GM18868 (cell line): ENCODE measurements at regions not wholly inside any gene's neighbourhood (a gene's known extent, or its start where the extent isn't known, plus 50 kb on each side); places are given as distances from the start of the nearest gene placed in this dataset.
"Not testable (repeated sequence)": the region's sequence is repeated elsewhere in the genome, so short reads cannot be mapped to it uniquely, and the experiment has no call there.

Source experiments
- ATAC-seq: cut with Tn5 transposase; IDR thresholded peaks from one replicate; pipeline ENCODE4 v1.9.1; 2021; ENCODE audit warnings: mild to moderate bottlenecking, moderate library complexity; ENCODE audit not compliant: unreplicated experiment

DNA sequence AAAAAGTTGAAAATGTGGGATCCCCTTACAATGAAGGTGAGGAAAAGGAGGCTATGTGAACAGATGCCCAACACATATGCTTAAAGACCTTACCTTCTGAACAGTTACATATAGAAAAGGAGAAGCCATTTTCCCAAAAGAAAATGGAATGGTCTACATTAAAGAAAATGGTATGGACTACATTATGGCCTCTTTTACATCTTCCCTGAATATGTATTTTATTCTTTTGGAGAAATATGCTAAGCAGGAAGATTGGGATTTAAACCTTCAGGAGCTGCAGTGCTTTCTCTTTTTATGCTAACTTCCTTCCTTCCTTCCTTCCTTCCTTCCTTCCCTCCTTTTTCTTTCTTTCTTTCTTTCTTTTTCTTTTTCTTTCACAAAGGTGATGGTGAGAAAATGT, 155.4 kb downstream of the SEC23IP start:
- ATAC-seq = no peak

GRCh38 chr10:120048391-120048790, 155.9 kb downstream of the SEC23IP start:
- no peak for ATAC-seq

- no peak for ATAC-seq
Observed at GRCh38 chr10:120051671-120052070, 159.1 kb downstream of the SEC23IP start.

DNA sequence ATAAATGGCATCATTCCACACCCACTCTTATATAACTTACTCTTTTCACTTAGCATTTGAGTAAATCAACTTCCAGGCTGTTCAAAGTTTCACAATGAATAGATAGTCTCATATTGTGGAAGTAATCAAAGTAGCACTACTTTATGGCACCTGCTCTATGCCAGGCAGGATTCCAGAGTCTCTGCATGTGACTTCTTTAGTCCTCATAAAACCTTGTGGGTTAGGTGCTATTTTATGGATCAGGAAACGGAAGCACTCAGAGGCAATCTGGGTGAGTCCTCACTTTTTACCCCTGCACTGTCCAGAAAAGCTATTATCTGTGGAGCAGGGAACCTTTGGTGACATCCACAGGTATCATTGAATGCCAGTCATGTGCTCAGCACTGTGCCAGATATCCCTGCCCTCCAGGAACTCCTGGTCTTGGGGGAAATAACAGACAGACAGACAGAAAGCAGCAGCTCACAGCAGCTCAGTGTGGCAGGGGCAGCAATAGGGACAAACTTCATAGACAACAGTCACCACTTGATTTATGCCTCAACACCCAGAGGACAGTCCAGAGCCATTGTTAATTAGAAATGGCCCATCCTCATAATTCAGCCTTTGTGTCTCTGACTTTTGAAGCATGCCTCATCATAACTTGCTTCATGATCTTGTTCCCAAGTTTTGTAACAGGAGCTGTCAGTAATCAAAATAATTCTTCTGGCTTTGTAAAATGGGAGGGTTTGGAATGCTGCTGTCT, 160.6 kb downstream of the SEC23IP start:
- no peak for ATAC-seq

DNA sequence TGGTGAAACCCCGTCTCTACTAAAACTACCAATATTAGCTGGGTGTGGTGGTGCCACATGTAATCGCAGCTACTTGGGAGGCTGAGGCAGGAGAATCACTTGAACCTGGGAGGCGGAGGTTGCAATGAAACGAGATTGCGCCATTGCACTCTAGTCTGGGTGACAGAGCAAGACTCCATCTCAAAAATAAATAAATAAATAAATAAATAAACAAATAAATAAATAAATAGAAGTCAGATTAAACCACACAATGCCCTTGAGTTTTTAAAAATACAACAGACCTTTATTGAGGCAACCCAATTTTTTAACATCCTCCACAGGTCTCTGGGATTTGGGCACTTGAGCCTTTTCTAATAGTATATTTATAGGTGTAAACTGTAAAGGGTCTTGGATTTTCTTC, 167.3 kb downstream of the SEC23IP start:
- not testable (repeated sequence) for ATAC-seq

DNA sequence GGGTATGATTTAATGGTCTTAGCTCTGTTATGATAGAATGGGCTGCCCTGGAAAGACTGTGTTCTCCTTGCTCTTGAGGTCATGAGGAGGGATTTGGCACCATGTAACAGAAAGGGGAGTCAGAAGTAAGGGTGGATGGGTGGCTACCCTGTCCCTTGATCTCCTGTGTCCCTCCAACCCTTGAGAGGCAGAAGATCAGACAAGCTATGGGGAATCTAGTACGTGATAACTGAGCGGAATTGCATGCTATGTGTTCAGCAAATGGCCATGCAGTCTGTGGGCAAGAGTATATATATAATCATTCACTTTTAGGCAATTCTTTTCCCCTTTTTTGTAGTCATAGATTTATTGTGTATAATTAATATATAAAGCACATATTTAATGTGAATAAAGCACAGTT, 174.9 kb downstream of the SEC23IP start:
- no peak for ATAC-seq

GRCh38 chr10:120069700-120070099, 177.2 kb downstream of the SEC23IP start:
- no peak for ATAC-seq

DNA sequence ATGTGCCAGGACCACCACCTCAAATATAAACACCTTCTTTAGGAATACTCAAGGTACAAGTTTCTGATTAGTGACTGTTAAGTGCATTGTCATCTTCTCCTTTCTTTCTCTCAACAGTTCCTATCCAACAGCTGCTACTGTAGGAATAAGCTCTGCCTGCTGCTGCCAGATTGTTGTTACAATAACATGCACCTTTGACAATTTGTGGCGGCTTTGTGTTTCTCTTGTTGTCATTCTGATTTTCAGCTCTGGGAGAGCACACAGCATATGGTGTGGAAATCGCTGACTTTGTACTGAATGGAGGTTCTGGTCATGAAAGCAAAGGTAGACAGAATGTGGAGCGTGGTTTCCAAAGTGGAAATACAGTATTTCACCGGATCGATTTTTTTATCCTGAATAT, 182.8 kb downstream of the SEC23IP start:
- no peak for ATAC-seq

DNA sequence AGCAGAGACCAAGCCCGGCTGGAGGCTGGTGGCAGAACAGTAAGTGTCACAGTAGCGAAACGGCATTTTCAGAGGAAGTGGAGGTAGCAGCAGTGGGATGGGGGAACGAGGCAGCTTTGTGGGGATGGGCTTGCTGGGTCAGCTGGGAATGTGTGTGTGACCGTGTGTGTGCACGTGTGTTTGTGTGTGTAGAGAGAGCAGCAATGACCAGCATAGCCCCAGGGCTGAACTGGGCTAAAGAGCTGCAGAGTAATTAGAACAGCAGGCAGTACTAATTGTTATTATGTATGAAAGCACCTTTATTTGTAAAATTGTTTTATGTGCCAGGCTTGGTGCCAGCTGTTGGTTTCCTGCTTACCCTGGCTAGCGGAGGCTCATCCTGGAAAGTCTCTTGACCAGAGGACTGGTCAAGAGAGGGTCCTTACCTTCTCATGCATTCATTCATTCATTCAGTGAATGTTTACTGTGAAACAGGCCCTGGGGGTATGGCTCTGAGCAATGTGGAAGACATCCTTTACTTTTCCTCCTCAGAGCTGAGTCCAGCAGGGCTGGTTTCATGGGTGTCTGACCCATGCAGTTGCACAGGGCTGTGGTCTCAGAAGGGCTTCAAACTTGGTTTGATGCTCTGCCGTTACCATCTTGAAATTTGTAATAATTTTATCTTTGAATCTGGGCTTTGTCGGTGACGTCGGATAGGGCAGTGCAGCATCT, 184.6 kb downstream of the SEC23IP start:
- no peak for ATAC-seq

DNA sequence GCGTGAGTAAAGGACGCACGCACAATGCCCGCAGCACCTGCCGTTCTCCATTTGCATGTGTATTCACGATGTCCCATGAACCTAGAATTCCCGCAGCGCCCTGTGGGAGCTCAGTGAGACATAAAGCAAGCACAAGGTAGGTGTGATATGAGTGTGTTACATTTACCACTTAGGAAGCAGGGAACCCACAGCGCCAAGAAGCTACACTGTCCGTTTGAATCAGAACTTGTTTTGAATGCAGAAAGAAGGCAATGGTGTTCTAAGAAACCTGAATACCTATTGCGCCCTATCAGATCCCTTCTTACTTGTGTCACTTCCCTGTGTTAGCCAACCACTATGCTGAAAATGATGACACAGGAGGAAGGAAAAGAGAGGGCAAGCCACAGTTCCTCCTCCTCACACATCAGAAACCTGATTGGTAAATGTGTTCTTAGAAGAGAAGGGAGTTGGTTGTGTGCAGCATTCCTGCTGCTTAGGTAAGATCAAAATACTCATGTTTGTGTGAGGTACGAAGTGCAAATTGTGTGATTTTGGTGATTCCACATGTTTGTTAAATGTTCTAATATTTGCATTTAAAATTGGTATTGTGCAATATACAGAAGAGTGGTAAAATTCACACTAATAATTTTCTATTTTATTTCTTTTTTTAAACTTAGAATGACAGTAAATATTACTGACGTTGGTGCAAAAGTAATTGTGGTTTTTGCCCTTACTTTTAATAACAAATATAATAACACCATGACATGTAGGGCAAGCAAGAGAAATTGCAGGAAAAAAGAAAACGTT, 185.4 kb downstream of the SEC23IP start:
- no peak for ATAC-seq

DNA sequence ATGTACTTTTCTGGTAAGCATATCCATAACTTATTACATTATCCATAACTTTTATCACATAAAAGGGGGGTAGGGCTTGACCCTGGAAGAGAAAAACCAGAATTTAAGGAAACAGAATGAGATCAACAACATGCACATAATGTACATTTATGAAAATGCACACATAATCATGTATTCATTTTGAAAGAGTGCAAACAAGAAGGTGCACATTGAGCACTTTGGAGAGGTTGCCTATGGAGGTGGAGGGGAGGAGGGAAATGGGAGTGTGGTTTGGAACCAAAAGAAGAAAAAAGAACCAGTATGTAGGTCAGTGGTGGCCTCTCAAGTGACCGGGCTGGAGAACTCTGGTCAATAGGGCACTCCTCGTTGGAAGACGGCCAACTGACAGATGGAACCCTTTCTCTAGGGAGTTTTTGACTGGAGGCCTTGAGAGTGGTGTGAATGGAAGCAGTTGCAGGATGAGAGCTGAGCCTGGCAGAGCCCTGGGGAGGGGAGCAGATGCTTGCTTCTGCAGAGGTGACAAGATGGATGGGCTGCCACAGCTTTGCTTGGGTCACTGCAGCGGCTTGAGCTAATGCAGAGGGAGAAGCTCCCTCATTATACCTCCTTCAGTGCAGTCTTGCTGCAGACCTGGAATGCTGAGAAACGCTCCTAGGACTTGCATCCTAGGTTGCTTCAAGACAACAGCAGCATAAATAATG, 192.7 kb downstream of the SEC23IP start:
- ATAC-seq = no peak

- ATAC-seq = no peak
Observed at GRCh38 chr10:120086066-120086465, 193.5 kb downstream of the SEC23IP start.

- ATAC-seq = no peak
Observed at GRCh38 chr10:120087109-120087508, 194.6 kb downstream of the SEC23IP start.

DNA sequence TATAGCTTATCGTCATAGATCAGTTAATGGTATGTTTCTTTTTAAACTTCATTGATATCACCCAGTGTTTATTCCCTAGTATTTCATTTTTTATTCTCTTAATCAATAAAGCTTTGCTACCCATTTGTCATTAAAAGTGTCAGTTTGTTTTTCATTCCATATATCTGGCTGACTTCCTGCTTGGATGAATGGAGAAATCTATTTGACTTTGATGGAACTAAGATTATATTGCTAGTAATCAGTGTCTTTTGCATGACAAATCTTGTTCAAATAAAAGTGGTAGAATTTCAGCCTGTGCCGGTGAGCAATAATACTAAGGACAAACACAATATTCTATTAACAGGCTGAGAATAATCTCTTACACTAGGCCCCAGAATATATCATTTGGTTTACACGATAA, 203.3 kb downstream of the SEC23IP start:
- ATAC-seq = no peak

GRCh38 chr10:120097766-120098165, 205.2 kb downstream of the SEC23IP start:
- ATAC-seq = no peak

DNA sequence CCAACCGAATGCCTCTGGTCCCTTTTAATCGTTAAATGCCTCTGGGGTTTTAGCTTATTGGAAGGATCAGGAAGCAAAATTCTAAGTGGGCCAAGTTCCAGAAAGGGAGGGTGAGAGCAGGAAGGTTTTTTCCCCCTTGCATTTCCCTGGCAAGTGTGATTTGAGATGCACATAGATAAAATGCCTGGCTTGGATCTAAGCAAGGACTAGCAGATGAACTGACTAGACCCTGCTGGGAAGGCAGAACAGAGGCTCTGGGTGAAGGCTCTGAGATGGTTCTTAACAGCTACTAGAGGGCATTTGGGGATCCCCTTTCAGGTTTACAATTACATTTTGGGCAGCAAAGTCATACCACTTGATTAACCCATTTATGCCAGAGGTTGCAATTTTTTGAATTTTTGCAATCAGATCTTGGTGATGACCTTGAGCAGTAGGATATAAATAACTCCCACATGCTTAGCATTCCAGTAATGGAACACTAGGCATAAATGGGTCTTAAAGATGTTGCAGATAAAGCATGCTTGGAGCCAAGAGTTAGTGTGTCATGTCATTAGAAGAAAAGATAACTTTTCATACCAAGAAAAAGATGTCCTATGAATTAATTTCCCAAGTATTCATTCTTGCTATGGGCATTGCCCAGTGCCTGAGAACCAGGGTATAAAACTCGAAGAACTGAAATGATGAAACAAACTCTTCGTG, 205.9 kb downstream of the SEC23IP start:
- ATAC-seq = no peak

DNA sequence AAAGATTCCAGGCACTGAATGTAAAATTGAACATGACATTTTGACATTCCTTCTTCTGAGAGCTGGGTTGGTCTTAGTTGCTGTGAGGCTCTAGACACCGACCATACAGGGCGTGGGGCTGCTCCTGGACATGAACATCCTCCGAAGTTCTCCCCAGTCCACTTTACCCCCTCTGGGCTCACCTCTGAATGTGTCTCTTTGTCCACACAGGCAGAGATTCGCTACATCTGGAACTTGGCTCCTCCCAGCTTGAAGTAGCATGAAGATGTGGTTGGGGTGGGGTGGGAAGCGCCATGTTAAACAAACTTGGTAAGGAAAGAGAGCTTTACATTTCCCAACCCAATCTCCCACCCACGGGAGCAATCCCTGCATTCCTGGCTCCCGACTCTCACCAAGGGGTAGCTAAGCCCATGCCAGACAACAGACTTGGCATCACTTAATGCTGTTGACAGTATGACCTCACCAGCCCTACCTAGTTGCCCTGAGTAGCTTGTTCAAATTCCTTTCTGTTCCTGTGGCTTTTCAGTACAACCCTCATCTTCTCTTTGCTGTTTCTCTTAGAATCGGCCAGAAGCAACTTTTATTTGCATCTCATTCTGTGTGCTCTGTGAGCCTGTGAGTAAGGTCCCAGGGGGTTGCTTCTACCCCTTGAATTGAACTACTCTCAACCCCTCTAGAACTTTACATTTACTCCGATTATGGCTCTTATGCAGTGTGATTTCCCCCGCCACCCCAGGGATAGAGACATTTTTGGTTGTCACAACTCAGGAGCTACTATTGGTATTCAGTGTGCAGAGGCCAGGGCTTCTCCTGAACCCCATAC, 211.4 kb downstream of the SEC23IP start:
- ATAC-seq = no peak

GRCh38 chr10:120105001-120105400, 212.5 kb downstream of the SEC23IP start:
- no peak for ATAC-seq

DNA sequence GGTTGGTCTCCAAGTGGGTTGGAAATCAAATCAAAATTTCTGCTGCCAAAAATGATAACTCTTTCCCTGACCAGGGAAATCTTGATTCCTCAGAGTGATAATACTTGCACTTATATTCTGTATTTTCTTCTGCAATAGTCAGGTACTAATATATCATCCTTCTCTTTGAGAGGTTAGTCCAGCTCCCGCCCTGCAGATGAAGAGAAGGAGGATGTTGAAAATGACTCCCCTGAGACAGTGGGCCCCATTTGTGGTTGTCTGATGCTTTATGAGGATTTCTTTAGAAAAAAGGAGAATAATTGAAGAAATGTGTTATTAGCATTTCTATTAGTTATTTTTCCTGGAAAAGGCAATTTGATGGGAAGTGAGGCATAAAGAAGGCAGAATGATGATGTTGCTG, 213.0 kb downstream of the SEC23IP start:
- ATAC-seq = no peak

DNA sequence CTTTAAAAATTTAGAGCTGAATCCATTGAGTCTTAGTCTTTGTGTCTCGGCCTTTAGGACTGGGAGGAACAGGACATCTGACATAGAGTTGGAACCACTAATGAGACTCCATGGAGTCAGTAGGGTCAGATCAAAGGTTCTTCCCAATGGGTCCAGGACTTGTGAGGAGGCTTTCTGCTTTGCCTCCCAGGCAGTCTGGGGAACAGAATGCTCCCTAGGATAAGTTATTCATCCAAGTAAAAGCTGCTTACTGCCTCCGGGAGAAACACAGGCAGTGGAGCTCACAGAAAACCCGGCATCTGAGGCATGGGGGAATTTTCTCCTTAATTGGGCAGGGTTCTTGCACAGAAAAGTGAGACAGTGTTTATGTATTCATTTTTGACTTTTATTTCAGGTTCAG, 216.4 kb downstream of the SEC23IP start:
- no peak for ATAC-seq
